ENCODE measurements at regions not wholly inside any gene's neighbourhood (a gene's known extent, or its start where the extent isn't known, plus 50 kb on each side); places are given as distances from the start of the nearest gene placed in this dataset.

DNA sequence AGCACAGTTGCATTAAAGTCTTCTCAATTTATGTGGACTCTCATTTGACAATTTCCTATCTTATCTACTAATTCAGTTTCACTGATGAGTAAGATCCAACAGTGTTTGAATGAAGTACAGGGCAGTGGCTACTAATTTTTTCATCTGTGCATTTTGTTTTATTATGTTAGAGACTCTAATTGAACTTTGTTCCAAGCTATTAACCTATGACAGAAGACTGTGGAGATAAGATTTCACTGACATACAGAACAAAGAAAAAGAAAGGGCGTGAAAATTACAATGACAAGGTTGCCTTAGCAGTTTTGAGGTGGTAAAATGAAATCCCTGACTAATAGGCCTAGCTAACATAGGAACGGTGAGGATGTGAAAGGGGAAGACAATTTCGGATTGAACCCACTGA is 153.2 kb upstream of the SOX5 start:
- ChIA-PET CTCF (no interaction called here), POLR2A (no interaction called here)
- DNase-seq (ENCODE audit: low read depth, low spot score) (no peak), ATAC-seq (no peak)
- H3K4me1 ChIP-seq (ENCODE audit: control insufficient read depth, insufficient read depth, low read length), result no peaks in the 10 kb centered on the region
- H3K27me3 ChIP-seq (ENCODE audit: control insufficient read depth, insufficient read depth, low read length), result no peaks in the 10 kb centered on the region
- no peaks in the 10 kb centered on the region for H3K9me3 ChIP-seq (ENCODE audit: control insufficient read depth, insufficient read depth, low read depth, low read length)
- no peak overlapping the region for H3K4me3 ChIP-seq (ENCODE audit: low read depth in 2 of 2, low read length in 2 of 2)
- no peak overlapping the region for H3K27ac ChIP-seq (ENCODE audit: low read length)
- no peaks in the 10 kb centered on the region for H3K36me3 ChIP-seq (ENCODE audit: control insufficient read depth, insufficient read depth, low read length)
- in situ Hi-C loops (cut with HindIII; ENCODE audit: low pct_unique_long_range_greater_than_20kb, low sequenced_read_pairs) (no loop called here), intact Hi-C loops (cut with micrococcal nuclease; ENCODE audit: unreplicated experiment) (no loop called here)
- TF ChIP-seq SIN3A (IDR thresholded peaks at IDR 0.05; ENCODE audit: borderline replicate concordance, insufficient read depth, low read depth, low read length), result no peak
- TF ChIP-seq TCF7L2 (IDR thresholded peaks at IDR 0.05; ENCODE audit: low read depth, low read length), result no peak
- TF ChIP-seq, protein P1, sequence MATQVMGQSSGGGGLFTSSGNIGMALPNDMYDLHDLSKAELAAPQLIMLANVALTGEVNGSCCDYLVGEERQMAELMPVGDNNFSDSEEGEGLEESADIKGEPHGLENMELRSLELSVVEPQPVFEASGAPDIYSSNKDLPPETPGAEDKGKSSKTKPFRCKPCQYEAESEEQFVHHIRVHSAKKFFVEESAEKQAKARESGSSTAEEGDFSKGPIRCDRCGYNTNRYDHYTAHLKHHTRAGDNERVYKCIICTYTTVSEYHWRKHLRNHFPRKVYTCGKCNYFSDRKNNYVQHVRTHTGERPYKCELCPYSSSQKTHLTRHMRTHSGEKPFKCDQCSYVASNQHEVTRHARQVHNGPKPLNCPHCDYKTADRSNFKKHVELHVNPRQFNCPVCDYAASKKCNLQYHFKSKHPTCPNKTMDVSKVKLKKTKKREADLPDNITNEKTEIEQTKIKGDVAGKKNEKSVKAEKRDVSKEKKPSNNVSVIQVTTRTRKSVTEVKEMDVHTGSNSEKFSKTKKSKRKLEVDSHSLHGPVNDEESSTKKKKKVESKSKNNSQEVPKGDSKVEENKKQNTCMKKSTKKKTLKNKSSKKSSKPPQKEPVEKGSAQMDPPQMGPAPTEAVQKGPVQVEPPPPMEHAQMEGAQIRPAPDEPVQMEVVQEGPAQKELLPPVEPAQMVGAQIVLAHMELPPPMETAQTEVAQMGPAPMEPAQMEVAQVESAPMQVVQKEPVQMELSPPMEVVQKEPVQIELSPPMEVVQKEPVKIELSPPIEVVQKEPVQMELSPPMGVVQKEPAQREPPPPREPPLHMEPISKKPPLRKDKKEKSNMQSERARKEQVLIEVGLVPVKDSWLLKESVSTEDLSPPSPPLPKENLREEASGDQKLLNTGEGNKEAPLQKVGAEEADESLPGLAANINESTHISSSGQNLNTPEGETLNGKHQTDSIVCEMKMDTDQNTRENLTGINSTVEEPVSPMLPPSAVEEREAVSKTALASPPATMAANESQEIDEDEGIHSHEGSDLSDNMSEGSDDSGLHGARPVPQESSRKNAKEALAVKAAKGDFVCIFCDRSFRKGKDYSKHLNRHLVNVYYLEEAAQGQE (IDR thresholded peaks at IDR 0.05; ENCODE audit: insufficient read depth in 1 of 2, low read depth in 2 of 2, low read length in 1 of 2), result no peak
- TF ChIP-seq, protein P2, sequence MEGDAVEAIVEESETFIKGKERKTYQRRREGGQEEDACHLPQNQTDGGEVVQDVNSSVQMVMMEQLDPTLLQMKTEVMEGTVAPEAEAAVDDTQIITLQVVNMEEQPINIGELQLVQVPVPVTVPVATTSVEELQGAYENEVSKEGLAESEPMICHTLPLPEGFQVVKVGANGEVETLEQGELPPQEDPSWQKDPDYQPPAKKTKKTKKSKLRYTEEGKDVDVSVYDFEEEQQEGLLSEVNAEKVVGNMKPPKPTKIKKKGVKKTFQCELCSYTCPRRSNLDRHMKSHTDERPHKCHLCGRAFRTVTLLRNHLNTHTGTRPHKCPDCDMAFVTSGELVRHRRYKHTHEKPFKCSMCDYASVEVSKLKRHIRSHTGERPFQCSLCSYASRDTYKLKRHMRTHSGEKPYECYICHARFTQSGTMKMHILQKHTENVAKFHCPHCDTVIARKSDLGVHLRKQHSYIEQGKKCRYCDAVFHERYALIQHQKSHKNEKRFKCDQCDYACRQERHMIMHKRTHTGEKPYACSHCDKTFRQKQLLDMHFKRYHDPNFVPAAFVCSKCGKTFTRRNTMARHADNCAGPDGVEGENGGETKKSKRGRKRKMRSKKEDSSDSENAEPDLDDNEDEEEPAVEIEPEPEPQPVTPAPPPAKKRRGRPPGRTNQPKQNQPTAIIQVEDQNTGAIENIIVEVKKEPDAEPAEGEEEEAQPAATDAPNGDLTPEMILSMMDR (IDR thresholded peaks at IDR 0.05), result no peak
- TF ChIP-seq POLR2AphosphoS5 (IDR thresholded peaks at IDR 0.05; ENCODE audit: low read depth, low read length), result no peak
- no TSS peak for BruUV-seq (replicated peaks)

DNA sequence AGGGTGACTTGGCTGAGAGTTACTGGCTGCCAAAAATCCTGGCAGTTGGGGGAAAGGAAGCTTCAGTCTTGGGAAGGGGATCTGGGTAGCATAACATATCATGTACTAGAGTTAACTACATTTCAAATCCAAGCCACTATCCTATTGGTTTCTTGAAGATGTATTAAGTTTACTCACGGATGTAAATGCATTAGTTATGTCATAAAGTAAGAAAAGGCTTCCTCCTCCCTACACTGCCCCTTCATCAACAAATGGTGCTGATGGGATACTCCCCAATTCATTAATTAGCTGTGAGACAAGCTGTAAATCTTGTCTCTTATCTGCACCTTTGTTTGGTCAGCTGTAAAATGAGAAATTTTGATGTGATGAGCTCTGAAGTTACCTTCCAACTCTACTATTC is 150.1 kb upstream of the SOX5 start:
- ChIA-PET CTCF (no interaction called here), POLR2A (no interaction called here)
- intact Hi-C loops (cut with micrococcal nuclease; ENCODE audit: unreplicated experiment), result no loop called here
- H3K27me3 ChIP-seq (ENCODE audit: control insufficient read depth, insufficient read depth, low read length), result no peaks in the 10 kb centered on the region
- H3K4me3 ChIP-seq (ENCODE audit: low read depth in 2 of 2, low read length in 2 of 2), result no peak overlapping the region
- no TSS peak for BruUV-seq (replicated peaks)
- no peaks in the 10 kb centered on the region for H3K4me1 ChIP-seq (ENCODE audit: control insufficient read depth, insufficient read depth, low read length)
- ATAC-seq, result no peak
- H3K36me3 ChIP-seq (ENCODE audit: control insufficient read depth, insufficient read depth, low read length), result no peaks in the 10 kb centered on the region
- TF ChIP-seq, protein P2 (IDR thresholded peaks at IDR 0.05), result no peak
- TF ChIP-seq SIN3A (IDR thresholded peaks at IDR 0.05; ENCODE audit: borderline replicate concordance, insufficient read depth, low read depth, low read length) (no peak), POLR2AphosphoS5 (IDR thresholded peaks at IDR 0.05; ENCODE audit: low read depth, low read length) (no peak), TCF7L2 (IDR thresholded peaks at IDR 0.05; ENCODE audit: low read depth, low read length) (no peak)
- TF ChIP-seq, protein P1 (IDR thresholded peaks at IDR 0.05; ENCODE audit: insufficient read depth in 1 of 2, low read depth in 2 of 2, low read length in 1 of 2), result no peak
- no peak overlapping the region for H3K27ac ChIP-seq (ENCODE audit: low read length)
- no peak for DNase-seq (ENCODE audit: low read depth, low spot score)
- in situ Hi-C loops (cut with HindIII; ENCODE audit: low pct_unique_long_range_greater_than_20kb, low sequenced_read_pairs), result no loop called here
- H3K9me3 ChIP-seq (ENCODE audit: control insufficient read depth, insufficient read depth, low read depth, low read length), result no peaks in the 10 kb centered on the region

All from Panc1 (cell line).